DLD1 (cell line): ENCODE measurements at regions not wholly inside any gene's neighbourhood (a gene's known extent, or its start where the extent isn't known, plus 50 kb on each side); places are given as distances from the start of the nearest gene placed in this dataset.
"Not testable (repeated sequence)": the region's sequence is repeated elsewhere in the genome, so short reads cannot be mapped to it uniquely, and the experiment has no call there.

Experiments
- in situ Hi-C: cut with HindIII; loops from 2 replicates; pipeline ENCODE4 v1.10.0; 2017; ENCODE audit warnings: low sequenced_read_pairs

DNA sequence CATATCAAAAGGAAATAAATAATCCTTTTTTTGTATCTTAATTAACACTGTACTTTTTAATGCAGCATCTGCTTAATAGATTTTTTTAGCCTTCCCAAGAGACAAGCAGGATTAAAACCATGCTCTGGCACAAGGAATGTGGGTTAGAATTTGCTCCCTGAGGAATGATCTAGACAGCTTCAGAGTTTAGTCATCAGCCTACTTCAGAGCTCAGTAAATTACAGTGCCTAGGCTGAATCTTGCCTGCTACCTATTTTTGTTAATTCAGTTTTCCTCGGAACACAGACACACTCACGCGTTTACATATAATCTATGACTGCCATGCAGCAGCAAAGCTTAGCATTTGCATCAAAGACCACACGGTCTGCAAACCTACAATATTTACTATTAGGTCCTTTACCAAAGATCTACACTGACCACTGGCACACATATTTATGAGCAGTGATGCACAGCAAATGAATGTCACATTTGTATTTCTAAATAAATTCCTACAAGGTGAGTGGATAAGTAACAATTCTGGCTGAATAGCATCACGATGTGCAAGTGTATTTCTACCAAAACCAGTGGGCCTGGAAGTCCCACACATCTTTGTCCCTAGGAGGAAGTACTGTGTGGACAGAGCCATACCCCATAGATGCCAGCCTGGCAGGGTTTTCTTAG, 309.8 kb upstream of the TMEM132C start:
- in situ Hi-C loops: no loop called here

DNA sequence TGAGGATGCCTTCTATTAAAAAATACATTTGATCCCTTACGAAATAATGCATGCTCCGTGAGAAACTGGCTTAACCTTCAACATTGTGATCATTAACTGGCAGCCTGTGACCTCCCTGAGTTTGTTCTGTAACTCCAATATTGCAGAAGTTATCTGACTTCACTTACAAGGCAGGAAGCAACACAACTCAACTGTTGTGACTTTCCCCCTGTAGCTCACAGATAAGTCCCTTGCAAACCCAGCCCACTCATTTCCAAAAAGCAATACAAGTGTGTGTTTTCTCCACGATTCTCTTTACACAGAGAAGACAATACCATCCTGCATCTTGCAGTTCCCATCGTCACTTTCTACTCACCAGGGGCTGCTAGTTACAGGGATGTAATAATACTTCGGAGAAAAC, 304.7 kb upstream of the TMEM132C start:
- in situ Hi-C loops: no loop called here

DNA sequence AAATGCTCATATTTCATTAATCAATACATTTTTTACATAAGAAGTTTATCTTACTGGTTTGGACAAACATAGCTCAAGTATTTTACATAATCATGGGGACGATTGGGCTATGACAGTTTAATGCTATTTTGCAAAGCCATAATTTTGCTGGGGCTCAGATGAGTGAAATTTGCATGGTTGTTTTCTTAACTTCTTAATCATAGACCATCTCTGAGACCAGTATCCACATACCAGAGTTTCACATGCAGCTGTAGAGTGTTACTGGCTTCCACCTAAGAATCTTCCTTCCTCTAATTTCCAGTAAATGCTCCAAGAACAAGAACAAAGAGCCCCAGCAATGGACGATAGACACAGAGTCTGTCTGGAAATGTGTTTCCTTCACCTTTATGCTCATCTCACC, 303.0 kb upstream of the TMEM132C start:
- in situ Hi-C loops: no loop called here

DNA sequence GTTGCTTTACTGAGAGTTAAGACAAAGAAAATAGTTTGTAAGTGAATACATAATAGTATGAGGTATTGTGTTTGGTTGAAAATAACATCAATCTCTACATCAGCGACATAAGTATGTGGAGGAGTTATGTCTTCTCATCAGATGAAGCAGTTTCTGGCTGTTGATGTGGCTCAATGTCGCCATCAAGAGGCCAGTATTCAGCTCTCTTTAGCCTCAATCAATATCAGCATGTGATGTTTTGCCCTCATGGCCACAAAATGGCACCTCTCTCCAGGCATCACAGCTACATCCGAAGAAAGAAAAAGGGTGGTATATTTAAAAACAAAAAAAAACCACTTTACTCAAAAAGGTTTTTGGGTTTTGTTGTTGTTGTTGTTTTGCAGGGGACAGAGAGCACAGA, 302.3 kb upstream of the TMEM132C start:
- in situ Hi-C loops: no loop called here

DNA sequence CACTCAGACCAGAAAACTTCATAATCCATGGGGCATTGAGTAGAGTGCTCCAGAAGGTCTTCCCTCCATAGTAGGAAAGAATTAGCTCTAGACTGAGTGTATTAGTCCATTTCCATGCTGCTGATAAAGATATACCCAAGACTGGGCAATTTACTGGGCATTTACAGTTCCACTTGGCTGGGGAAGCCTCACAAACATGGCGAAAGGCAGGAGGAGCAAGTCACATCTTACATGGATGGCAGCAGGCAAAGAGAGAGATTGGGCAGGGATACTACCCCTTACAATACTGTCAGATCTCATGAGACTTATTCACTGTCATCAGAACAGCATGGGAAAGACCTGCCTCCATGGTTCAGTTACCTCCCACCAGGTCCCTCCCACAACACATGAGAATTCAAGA, 300.6 kb upstream of the TMEM132C start:
- in situ Hi-C loops: no loop called here

DNA sequence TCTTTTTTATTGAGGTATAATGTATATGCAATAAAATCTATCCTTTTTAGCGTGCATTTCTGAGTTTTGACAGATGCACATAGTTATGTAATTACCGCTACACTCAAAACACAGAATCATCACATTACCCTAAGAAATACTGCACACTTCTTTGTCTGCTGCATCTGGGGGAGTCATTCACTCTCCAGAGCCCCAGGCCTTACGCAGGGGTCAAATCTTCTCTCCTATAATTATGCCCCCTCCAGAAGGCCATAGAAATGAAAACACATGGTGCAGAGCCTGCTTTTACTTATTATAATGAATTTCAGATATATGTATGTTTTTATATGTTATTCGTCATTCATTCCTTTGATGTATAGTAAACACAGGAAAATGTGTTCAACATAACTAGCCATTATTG, 296.5 kb upstream of the TMEM132C start:
- in situ Hi-C loops: no loop called here

DNA sequence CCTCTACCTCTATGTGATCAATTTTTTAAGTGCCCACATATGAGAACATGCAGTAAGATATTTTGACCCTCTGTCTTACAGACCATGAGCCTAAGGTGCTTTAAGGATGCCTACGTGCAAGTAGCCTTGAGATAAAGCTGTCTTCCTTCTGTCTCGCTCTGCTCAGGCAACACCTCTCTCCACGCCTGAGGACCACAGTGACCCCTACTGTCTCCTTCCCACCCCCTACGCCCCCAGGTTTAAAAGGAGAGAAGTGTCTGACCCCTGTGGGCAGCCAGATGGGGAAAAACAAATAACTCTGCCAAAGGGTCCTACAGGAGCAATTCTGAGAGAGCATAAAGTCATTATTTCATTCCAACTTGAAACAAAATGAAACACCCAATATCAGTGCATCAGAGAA, 286.4 kb upstream of the TMEM132C start:
- in situ Hi-C loops: no loop called here

DNA sequence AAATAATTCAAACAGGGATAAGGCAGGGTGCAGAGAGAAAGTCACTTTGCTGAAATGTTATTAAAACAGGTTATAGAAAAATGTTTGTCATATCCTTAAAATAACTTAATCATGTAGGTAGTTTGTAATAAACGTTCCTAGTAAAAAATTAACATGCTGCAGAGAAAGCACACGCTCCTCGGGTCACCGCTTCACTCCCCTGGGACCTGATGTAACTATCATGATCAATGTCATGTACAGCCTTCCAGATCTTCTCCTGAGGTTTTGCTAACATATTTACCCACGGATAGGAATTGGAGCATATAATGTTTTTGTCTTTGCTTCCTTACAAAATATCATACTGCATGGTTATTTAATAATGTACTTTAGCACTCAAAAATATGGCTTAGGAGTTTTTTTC, 285.1 kb upstream of the TMEM132C start:
- in situ Hi-C loops: no loop called here

DNA sequence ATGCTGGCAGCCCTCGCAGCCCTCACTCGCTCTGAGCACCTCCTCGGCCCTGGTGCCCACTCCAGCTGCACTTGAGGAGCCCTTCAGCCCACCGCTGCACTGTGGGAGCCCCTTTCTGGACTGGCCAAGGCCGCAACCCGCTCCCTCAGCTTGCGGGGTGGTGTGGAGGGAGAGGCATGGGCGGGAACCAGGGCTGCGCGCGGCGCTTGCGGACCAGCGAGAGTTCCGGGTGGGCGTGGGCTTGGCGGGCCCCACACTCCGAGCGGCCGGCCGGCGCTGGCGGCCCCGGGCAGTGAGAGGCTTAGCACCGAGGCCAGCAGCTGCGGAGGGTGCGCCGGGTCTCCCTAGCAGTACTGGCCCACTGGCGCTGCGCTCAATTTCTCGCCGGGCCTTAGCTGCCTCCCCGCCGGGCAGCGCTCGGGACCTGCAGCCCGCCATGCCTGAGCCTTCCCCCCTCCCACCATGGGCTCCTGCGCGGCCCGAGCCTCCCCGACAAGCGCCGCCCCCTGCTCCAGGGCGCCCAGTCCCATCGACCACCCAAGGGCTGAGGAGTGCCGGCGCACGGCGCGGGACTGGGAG, 283.7 kb upstream of the TMEM132C start:
- in situ Hi-C loops: not testable (repeated sequence)

DNA sequence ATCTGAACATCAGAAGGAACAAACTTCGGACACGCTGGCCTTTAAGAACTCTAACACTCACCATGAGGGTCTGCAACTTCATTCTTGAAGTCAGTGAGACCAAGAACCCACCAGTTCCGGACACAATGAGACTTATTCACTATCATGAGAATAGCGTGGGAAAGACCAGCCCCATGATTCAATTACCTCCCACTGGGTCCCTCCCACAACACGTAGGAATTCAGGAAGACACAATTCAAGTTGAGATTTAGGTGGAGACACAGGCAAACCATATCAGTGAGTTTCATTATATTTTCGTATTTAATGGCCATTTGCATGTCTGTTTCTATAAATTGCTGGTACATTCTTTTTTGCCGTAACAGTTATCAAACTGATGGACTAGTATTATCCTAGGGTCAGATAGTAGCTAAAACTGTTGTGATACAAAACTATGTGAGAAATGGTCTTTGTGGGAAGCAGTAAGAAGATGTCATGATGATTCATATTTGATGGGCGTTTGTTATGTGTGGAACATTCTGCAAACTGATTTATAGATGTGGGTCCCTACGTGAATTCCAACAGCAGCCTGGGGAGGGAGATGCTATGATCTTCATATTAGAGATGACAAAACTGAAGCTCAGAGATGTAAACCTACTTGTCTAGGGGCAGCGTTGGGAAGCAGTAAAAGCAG, 282.4 kb upstream of the TMEM132C start:
- in situ Hi-C loops: no loop called here

DNA sequence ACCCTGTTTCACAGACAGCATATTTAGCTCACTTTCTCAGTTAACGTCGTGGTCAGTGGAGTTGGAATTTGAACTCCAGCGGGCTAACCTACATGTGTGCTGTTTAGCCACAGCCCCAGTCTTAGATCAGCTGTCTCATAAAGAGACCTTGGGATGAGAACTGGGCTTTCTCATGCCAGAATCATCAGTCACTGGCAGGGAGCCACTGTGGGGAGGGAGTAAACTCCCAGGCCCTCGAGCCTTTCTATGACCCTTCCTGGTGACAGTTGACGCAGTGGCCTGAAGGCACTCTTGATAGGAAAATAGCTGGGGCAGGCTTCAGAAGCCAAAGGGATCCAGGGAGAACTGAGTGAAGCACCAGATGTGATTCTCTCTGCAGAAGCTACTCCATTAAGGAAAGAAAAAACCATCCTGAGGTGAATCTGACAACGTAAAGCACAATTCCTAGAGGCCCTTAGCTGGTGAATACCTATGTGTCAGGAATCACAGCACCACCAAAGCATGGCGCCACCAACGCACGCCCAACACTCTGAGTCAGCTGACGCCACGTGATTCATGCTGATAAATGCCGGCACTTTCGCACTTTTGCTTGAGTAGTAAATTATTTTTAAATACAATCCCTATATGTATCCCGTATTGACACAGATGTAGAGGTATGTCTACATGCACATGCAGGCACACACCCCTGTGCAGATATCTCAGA, 279.6 kb upstream of the TMEM132C start:
- in situ Hi-C loops: no loop called here

DNA sequence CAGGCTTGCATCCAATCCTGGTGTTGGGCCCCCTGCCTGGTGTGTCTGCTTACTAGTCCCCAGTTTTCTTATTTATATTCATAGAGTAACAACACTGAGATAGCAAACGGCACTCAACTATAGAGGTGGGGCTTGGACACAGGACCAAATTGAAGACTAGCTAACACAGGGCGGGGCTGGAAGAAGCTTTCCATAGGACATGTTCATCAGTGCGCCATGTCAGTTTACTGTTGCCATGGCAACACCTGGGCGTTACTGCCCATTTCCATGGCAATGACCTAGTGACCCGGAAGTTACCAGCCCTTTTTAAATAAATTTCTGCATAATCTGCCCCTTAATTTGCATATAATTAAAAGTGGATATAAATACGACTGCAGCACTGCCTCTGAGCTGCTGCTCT, 275.5 kb upstream of the TMEM132C start:
- in situ Hi-C loops: no loop called here

DNA sequence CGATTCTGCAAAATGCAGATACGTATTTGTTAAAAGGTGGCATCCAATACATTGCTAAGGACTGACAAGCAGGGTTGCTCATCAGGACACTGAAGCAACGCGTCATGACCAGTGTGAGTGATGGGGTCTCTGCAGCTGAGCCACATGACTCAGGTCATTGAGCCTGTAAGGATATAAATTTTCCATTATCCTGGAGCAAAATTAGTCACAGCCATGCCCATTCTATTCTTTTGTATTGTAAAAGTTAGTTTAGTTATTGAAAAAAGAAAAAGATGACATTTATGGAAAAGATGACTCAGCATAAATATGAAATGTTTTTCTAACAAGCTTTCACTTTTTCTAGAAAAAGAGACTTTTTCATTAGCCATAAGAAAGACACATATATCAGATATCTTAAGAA, 268.0 kb upstream of the TMEM132C start:
- in situ Hi-C loops: no loop called here

DNA sequence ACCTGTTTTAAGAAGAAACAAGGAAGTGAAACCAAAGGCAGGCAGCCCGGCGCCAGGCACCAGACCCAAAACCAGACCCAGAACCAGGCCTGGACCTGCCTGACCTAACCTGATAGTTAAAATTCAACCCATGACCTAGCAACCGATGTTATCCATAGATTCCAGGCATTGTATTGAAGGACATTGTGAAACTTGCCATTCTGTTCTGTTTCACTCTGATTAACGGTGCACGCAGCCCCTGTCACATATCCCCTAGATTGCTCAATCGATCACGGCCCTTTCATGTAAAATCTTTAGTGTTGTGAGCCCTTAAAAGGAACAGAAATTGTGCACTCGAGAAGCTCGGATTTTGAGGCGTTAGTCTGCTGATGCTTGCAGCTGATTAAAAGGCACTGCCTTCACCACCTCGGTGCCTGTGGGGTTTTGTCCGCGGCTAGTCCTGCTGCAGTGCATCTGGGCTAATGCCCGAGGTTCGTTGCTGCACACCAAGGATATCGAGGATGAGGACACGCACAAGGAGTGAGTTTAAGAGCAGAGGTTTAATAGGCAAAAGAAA, 262.5 kb upstream of the TMEM132C start:
- in situ Hi-C loops: no loop called here

DNA sequence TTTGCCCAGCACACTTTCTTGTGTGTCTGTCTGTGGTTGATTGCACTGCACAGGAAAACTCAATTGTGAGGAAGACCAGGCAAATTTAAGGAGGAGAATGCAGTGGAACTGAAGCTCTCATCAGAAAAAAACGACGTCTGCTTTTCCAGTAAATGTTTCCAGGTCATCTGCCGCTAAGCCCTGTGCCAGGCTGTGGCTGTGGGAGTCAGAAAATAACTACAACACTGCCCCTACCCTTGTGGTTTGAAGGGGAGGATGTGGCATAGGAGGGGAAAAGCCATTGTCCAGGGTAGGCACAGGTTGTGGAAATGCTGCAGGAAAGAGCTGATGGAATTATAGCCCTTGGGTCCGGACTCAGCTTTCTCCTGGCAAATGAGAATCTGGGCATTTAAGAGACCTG, 259.7 kb upstream of the TMEM132C start:
- in situ Hi-C loops: no loop called here

DNA sequence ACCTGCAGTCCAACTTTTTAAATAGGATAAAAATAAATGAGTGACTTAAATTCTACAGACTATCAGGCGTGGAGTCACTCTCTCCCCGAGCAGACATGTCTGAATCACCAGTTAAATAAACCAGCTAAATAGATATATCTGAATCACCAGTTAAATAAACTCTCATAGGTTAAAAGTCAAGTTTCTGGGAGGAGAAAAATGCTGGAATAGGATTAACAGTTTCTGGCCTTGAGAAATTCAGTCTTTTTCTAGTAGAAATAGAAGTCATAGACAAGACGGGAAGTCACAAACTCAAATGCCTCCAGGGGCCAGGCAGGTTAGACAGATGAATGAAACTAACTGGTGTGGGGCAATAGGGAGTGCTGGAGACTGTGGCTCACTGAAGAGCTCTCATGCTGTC, 258.6 kb upstream of the TMEM132C start:
- in situ Hi-C loops: no loop called here

DNA sequence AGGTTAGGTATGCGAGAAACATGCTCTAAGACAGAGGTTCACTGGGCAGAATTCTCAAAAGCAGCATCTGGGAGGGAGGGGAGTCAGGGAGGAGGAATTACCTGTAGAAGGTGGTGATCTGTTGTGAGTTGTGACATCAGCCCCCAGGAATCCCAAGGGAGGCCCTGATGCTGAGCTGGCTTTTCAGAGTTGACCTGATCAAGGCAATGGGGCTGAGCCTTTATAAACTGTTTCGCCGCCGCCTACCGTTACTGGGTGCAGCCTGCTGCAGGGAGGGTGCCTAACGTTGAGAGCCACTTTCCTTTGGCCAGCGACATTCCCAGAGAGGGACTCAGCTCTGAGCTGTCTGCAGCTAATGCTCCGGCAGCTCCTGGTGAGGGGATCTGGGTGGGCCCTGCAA, 257.9 kb upstream of the TMEM132C start:
- in situ Hi-C loops: no loop called here

DNA sequence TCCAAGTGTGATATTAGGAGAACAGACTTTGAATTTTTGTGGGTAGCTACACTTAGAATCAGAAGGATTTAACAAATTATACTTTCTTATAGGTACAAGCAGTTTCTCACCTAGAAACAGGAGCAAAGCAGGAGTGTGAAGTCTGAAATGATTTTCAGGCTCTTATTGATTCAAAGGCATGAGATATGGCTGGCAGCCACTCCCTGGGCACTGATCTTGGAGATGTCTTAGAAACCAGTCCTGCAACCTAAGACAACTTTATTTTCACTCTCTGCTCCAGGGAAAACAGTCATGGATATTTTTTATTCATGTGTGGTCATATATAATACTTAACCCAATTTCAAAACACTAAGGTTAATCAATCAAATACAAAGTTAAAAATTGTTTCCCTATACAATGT, 254.9 kb upstream of the TMEM132C start:
- in situ Hi-C loops: no loop called here

DNA sequence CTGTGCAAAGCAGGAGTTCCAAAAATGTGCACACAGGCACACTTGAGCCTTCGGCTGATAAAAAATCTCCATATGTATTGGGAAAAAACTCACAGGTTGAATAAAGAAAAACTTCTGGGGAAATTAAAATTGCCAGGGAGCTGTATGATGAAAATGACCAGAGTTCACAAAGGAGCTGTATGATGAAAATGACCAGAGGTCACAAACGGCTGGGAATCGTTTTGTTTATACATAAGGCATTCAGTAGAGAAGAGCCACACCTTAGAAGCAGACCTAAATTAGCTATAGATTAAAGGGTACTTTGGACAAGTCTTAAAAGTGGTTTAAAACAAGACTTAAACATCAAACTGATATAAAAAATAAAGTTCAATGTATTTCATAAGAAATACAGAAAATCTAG, 251.7 kb upstream of the TMEM132C start:
- in situ Hi-C loops: no loop called here

DNA sequence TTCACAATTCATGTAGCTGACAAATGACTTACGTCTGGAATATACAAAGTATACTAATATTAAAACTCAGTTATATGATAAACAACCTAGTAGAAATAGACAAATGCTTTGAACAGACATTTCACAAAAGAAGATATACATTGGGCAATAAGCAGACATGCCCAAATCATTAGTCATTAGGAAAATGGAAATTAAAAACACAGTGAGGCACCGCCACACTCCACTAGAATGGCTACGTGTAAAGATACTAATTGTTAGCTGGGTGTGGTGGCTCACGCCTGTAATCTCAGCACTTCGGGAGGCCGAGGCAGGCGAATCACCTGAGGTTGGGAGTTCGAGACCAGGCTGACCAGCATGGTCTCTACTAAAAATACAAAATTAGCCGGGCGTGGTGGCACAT, 248.9 kb upstream of the TMEM132C start:
- in situ Hi-C loops: no loop called here

DNA sequence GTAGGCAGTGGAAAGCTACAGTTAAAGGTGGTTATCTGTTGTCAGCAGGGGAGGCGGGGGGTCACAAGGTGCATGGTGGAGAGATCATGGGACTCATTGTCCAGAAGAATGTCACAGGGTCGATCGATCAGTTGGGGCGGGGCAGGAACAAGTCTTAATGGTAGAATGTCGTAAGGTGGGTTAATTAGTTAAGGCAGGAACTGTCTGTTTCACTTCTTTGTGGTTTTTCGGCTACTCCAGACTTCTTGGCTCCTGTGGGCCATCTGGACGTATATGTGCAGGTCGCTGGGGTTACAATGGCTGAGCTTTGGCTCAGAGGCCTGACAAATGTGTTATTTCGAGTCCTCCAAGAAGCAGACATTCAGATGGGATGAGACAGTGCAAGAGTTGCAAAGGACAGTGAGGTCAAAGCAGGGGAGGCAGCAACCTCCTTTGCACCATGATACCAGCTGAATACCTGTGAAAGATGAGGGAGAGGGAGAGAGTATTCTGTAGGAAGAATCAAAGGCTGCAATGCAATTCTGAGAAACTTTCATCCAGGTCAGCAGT, 246.9 kb upstream of the TMEM132C start:
- in situ Hi-C loops: no loop called here
